ENCODE measurements at regions not wholly inside any gene's neighbourhood (a gene's known extent, or its start where the extent isn't known, plus 50 kb on each side); places are given as distances from the start of the nearest gene placed in this dataset.
"Not testable (repeated sequence)": the region's sequence is repeated elsewhere in the genome, so short reads cannot be mapped to it uniquely, and the experiment has no call there.

- no peaks in the 10 kb centered on the region for H3K36me3 ChIP-seq (ENCODE audit: control insufficient read depth, insufficient read depth, low read length)
- no peaks in the 10 kb centered on the region for H3K4me1 ChIP-seq (ENCODE audit: control insufficient read depth, insufficient read depth, low read length)
- H3K4me3 ChIP-seq (ENCODE audit: insufficient read depth, low read depth, low read length) = no peak overlapping the region
- H3K27me3 ChIP-seq (ENCODE audit: control insufficient read depth, insufficient read depth, low read length, poor library complexity, severe bottlenecking) = no peaks in the 10 kb centered on the region
- no peaks in the 10 kb centered on the region for H3K9me3 ChIP-seq (ENCODE audit: control insufficient read depth, low read length)
- 86 to 92% methylated on average over 1 of the region's 1 CpG for WGBS, 2 experiments
- H3K27ac ChIP-seq (ENCODE audit: insufficient read depth, low read depth, low read length, poor library complexity, severe bottlenecking) = no peak overlapping the region
These were observed 892.3 kb upstream of the NDST4 start for GRCh38 chr4:116005806-116006088.

GRCh38 chr4:116005037-116005805 lies 891.8 kb upstream of the NDST4 start:
- H3K9me3 ChIP-seq (ENCODE audit: control insufficient read depth, low read length) = no peaks in the 10 kb centered on the region
- H3K27ac ChIP-seq (ENCODE audit: insufficient read depth, low read depth, low read length, poor library complexity, severe bottlenecking) = no peak overlapping the region
- WGBS, 2 experiments = 89 to 96% methylated on average over 2 to 3 of the region's 3 CpGs
- H3K36me3 ChIP-seq (ENCODE audit: control insufficient read depth, insufficient read depth, low read length) = no peaks in the 10 kb centered on the region
- no peak overlapping the region for H3K4me3 ChIP-seq (ENCODE audit: insufficient read depth, low read depth, low read length)
- H3K4me1 ChIP-seq (ENCODE audit: control insufficient read depth, insufficient read depth, low read length) = no peaks in the 10 kb centered on the region
- no peaks in the 10 kb centered on the region for H3K27me3 ChIP-seq (ENCODE audit: control insufficient read depth, insufficient read depth, low read length, poor library complexity, severe bottlenecking)

- H3K4me1 ChIP-seq (ENCODE audit: control insufficient read depth, insufficient read depth, low read length) = no peaks in the 10 kb centered on the region
- no peaks in the 10 kb centered on the region for H3K36me3 ChIP-seq (ENCODE audit: control insufficient read depth, insufficient read depth, low read length)
- no peaks in the 10 kb centered on the region for H3K9me3 ChIP-seq (ENCODE audit: control insufficient read depth, low read length)
- H3K27me3 ChIP-seq (ENCODE audit: control insufficient read depth, insufficient read depth, low read length, poor library complexity, severe bottlenecking) = no peaks in the 10 kb centered on the region
- H3K4me3 ChIP-seq (ENCODE audit: insufficient read depth, low read depth, low read length) = no peak overlapping the region
- no peak overlapping the region for H3K27ac ChIP-seq (ENCODE audit: insufficient read depth, low read depth, low read length, poor library complexity, severe bottlenecking)
- WGBS, 2 experiments = 73 to 100% methylated on average over 2 to 4 of the region's 4 CpGs
These were observed 887.9 kb upstream of the NDST4 start for GRCh38 chr4:116001291-116001690.

- Histone ChIP-seq H3K4me3 (ENCODE audit: insufficient read depth, low read depth, low read length) (no peak overlapping the region), H3K27me3 (ENCODE audit: control insufficient read depth, insufficient read depth, low read length, poor library complexity, severe bottlenecking) (no peaks in the 10 kb centered on the region), H3K27ac (ENCODE audit: insufficient read depth, low read depth, low read length, poor library complexity, severe bottlenecking) (no peak overlapping the region), H3K36me3 (ENCODE audit: control insufficient read depth, insufficient read depth, low read length) (no peaks in the 10 kb centered on the region), H3K4me1 (ENCODE audit: control insufficient read depth, insufficient read depth, low read length) (no peaks in the 10 kb centered on the region), H3K9me3 (ENCODE audit: control insufficient read depth, low read length) (no peaks in the 10 kb centered on the region)
- 88 to 90% methylated on average over 6 of the region's 6 CpGs for WGBS, 2 experiments
These were observed 873.2 kb upstream of the NDST4 start for GRCh38 chr4:115986573-115986972.

DNA sequence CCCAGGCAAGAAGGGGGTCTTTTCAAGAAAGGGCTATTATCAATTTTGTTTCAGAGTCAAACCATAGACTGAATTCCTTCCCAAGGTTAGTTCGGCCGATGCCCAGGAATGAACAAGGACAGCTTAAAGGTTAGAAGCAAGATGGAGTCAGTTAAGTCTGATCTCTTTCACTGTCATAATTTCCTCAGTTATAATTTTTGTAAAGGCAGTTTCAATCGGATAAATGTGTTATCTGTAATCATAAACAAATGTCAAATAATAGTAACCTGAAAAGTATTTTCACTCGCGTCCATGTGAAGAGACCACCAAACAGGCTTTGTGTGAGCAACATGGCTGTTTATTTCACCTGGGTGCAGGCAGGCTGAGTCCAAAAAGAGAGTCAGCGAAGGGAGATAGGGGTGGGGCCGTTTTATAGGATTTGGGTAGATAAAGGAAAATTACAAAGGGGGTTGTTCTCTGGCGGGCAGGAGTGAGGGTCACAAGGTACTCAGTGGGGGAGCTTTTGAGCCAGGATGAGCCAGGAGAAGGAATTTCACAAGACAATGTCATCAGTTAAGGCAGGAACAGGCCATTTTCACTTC lies 862.1 kb upstream of the NDST4 start:
- H3K4me3 ChIP-seq (ENCODE audit: insufficient read depth, low read depth, low read length) = not testable (repeated sequence)
- WGBS, 2 experiments = 29 to 31% methylated on average over 7 of the region's 8 CpGs

DNA sequence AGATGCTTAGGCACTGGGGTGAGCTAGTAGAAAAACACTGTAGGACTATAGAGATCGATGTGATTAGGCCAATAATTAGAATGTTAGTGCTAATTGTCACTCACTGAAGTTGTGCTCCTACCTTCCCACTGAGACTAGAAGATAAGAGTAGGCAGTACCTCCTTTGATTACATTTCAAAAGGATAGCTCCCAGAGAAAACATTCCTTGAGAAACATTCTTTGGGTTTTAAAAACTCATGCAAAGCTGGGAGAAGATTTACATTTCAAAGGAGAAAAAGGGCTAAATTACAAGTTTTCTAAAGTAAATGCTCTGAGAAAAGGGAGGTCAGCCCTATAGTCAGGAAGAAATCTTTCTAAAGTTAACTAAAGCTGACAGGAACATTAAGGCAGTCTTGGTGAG lies 860.3 kb upstream of the NDST4 start:
- Histone ChIP-seq H3K27ac (ENCODE audit: insufficient read depth, low read depth, low read length, poor library complexity, severe bottlenecking) (peak overlapping the region; percentile 72), H3K4me3 (ENCODE audit: insufficient read depth, low read depth, low read length) (no peak overlapping the region)
- 0% methylated on average over 1 of the region's 1 CpG for WGBS, 2 experiments

More for the DNA sequence above, 862.1 kb upstream of the NDST4 start:
- H3K27me3 ChIP-seq (ENCODE audit: control insufficient read depth, insufficient read depth, low read length, poor library complexity, severe bottlenecking); H3K9me3 ChIP-seq (ENCODE audit: control insufficient read depth, low read length); H3K36me3 ChIP-seq (ENCODE audit: control insufficient read depth, insufficient read depth, low read length): not testable (repeated sequence)
- peaks cover 24% of the 10 kb centered on the region for H3K4me1 ChIP-seq (ENCODE audit: control insufficient read depth, insufficient read depth, low read length)
- peak overlapping the region; percentile 48 for H3K27ac ChIP-seq (ENCODE audit: insufficient read depth, low read depth, low read length, poor library complexity, severe bottlenecking)

GRCh38 chr4:115972967-115973366 lies 859.5 kb upstream of the NDST4 start:
- Histone ChIP-seq H3K4me1 (ENCODE audit: control insufficient read depth, insufficient read depth, low read length) (peaks cover 24% of the 10 kb centered on the region), H3K36me3 (ENCODE audit: control insufficient read depth, insufficient read depth, low read length) (peaks cover 3% of the 10 kb centered on the region), H3K27ac (ENCODE audit: insufficient read depth, low read depth, low read length, poor library complexity, severe bottlenecking) (no peak overlapping the region), H3K27me3 (ENCODE audit: control insufficient read depth, insufficient read depth, low read length, poor library complexity, severe bottlenecking) (no peaks in the 10 kb centered on the region), H3K9me3 (ENCODE audit: control insufficient read depth, low read length) (no peaks in the 10 kb centered on the region), H3K4me3 (ENCODE audit: insufficient read depth, low read depth, low read length) (no peak overlapping the region)
- WGBS, 2 experiments = 60% methylated on average over 1 of the region's 2 CpGs; no CpG with 5 or more reads in 1 of the 2 experiments

More for the DNA sequence above, 860.3 kb upstream of the NDST4 start:
- Histone ChIP-seq H3K36me3 (ENCODE audit: control insufficient read depth, insufficient read depth, low read length) (peaks cover 3% of the 10 kb centered on the region), H3K9me3 (ENCODE audit: control insufficient read depth, low read length) (no peaks in the 10 kb centered on the region), H3K4me1 (ENCODE audit: control insufficient read depth, insufficient read depth, low read length) (peaks cover 24% of the 10 kb centered on the region), H3K27me3 (ENCODE audit: control insufficient read depth, insufficient read depth, low read length, poor library complexity, severe bottlenecking) (no peaks in the 10 kb centered on the region)

DNA sequence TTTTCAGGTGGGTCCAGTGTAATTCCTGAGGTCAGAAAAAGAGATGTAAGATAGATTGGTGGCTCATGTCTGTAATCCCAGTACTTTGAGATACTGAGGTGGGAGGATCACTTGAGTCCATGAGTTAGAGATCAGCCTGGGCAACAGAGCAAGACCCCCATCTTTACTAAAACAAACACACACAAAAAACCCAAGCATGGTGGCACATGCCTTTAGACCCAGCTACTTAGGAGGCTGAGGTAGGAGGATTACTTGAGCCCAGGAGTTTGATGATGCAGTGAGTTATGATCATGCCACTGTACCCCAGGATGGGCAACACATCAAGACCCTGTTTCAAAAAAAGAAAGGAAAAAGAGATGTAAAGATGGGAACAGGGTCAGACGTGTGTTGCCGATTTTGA lies 857.4 kb upstream of the NDST4 start:
- Histone ChIP-seq H3K27me3 (ENCODE audit: control insufficient read depth, insufficient read depth, low read length, poor library complexity, severe bottlenecking) (no peaks in the 10 kb centered on the region), H3K9me3 (ENCODE audit: control insufficient read depth, low read length) (no peaks in the 10 kb centered on the region), H3K27ac (ENCODE audit: insufficient read depth, low read depth, low read length, poor library complexity, severe bottlenecking) (no peak overlapping the region), H3K36me3 (ENCODE audit: control insufficient read depth, insufficient read depth, low read length) (peaks cover 3% of the 10 kb centered on the region), H3K4me3 (ENCODE audit: insufficient read depth, low read depth, low read length) (no peak overlapping the region), H3K4me1 (ENCODE audit: control insufficient read depth, insufficient read depth, low read length) (peaks cover 24% of the 10 kb centered on the region)
- 94 to 100% methylated on average over 2 of the region's 2 CpGs for WGBS, 2 experiments

DNA sequence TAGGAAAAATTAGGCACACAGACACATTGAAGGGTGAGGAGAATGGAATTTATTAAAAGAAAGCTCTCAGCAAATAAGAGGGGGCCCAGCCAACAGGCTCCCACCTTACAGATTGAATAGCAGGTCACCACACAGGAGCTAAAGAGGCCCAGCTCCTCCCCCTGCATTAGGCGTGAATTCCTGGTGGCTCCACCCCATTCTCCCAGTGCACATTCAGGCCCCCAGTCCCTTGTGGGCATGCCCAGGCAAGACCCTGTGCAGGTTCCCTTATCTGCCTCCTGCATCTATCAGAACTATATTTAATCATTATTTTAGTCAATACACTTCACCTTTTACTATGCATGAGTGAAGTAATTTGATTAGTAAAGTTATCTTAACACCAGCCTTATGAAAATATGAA lies 856.3 kb upstream of the NDST4 start:
- Histone ChIP-seq H3K27me3 (ENCODE audit: control insufficient read depth, insufficient read depth, low read length, poor library complexity, severe bottlenecking) (no peaks in the 10 kb centered on the region), H3K4me3 (ENCODE audit: insufficient read depth, low read depth, low read length) (no peak overlapping the region), H3K4me1 (ENCODE audit: control insufficient read depth, insufficient read depth, low read length) (peaks cover 17% of the 10 kb centered on the region), H3K36me3 (ENCODE audit: control insufficient read depth, insufficient read depth, low read length) (peaks cover 3% of the 10 kb centered on the region), H3K9me3 (ENCODE audit: control insufficient read depth, low read length) (no peaks in the 10 kb centered on the region), H3K27ac (ENCODE audit: insufficient read depth, low read depth, low read length, poor library complexity, severe bottlenecking) (no peak overlapping the region)
- 84 to 92% methylated on average over 1 of the region's 1 CpG for WGBS, 2 experiments

DNA sequence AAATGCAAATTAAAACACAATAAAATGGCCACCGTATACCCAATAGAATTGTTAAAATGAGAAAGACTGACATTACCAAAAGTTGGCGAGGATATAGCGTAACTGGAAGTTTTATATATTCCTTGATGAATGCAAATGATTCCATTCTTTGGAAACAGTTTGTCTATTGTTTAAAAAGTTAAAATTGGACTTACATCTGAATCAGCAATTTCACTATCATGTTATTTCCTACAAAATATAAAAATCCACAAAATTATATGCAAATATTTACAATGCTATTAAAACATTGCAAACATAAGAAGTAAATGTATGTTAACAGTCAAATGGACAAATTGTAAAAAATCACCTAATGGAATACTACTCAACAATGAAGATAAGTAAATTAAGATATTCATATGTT lies 852.2 kb upstream of the NDST4 start:
- peaks cover 3% of the 10 kb centered on the region for H3K36me3 ChIP-seq (ENCODE audit: control insufficient read depth, insufficient read depth, low read length)

More for the DNA sequence above, 852.2 kb upstream of the NDST4 start:
- Histone ChIP-seq H3K27ac (ENCODE audit: insufficient read depth, low read depth, low read length, poor library complexity, severe bottlenecking) (no peak overlapping the region), H3K4me3 (ENCODE audit: insufficient read depth, low read depth, low read length) (no peak overlapping the region), H3K9me3 (ENCODE audit: control insufficient read depth, low read length) (no peaks in the 10 kb centered on the region), H3K4me1 (ENCODE audit: control insufficient read depth, insufficient read depth, low read length) (no peaks in the 10 kb centered on the region), H3K27me3 (ENCODE audit: control insufficient read depth, insufficient read depth, low read length, poor library complexity, severe bottlenecking) (no peaks in the 10 kb centered on the region)
- WGBS, 2 experiments = 94 to 95% methylated on average over 3 of the region's 3 CpGs

All from ectodermal cell (in vitro differentiated cells).